HEK293 (cell line): ENCODE measurements at regions not wholly inside any gene's neighbourhood (a gene's known extent, or its start where the extent isn't known, plus 50 kb on each side); places are given as distances from the start of the nearest gene placed in this dataset.

Source experiments
- CTCF ChIA-PET: fragments of 350-600 bp; formaldehyde crosslinking; extraction: SDS; loops from one replicate; lab custom pipeline; 2021; ENCODE audit warnings: antibody characterized with exemption; lab: Yijun Ruan, JAX
- POLR2A ChIA-PET: fragments of 300-600 bp; formaldehyde crosslinking; extraction: SDS; loops from one replicate; lab custom pipeline; 2020; ENCODE audit warnings: antibody characterized with exemption, inconsistent platforms; lab: Yijun Ruan, JAX
- H3K27ac ChIP-seq: fragments of 200-500 bp; sonication (Bioruptor generic); 2 replicates; pipeline ENCODE4 v1.5.1; 2014; ENCODE audit warnings: low read depth, low read length, control low read depth, inconsistent platforms; ENCODE audit errors: extremely low read depth
- H3K36me3 ChIP-seq, 2 experiments: fragments of 200-500 bp in 1 of 2; sonication (Bioruptor generic) in 1 of 2; 1 replicate in 1 of 2; 2 replicates in 1 of 2; pipeline ENCODE4 v1.5.1; 2014 to 2017; ENCODE audit warnings: inconsistent platforms in 2 of 2, low read length in 2 of 2; ENCODE audit not compliant: control insufficient read depth in 2 of 2, insufficient read depth in 1 of 2
- H3K4me1 ChIP-seq: fragments of 200-500 bp; sonication (Bioruptor generic); 2 replicates; pipeline ENCODE4 v1.5.1; 2014; ENCODE audit warnings: mild to moderate bottlenecking, low read length, inconsistent platforms; ENCODE audit not compliant: control insufficient read depth, insufficient read depth
- H3K4me3 ChIP-seq: 2 replicates; pipeline ENCODE4 v1.5.1; 2011; ENCODE audit warnings: low read depth, mild to moderate bottlenecking, control low read depth, low read length, moderate library complexity
- H3K9me3 ChIP-seq: fragments of 200-500 bp; sonication (Bioruptor generic); 2 replicates; pipeline ENCODE4 v1.5.1; 2014; ENCODE audit warnings: low read depth, low read length, inconsistent platforms; ENCODE audit not compliant: control insufficient read depth, insufficient read depth
- HOXC10 ChIP-seq: sonication (generic); formaldehyde crosslinking; IDR thresholded peaks from 2 replicates; pipeline ENCODE4 v1.8.1; 2023; ENCODE audit warnings: mild to moderate bottlenecking, missing genetic modification reagents
- HOXD13 ChIP-seq: sonication (generic); formaldehyde crosslinking; IDR thresholded peaks from 2 replicates; pipeline ENCODE4 v1.8.0; 2022; ENCODE audit warnings: missing genetic modification reagents, borderline replicate concordance
- KLF10 ChIP-seq: fragments of 450-650 bp; IDR thresholded peaks from 2 replicates; pipeline ENCODE4 v1.5.1; 2018; ENCODE audit warnings: missing biosample characterization, mild to moderate bottlenecking, missing genetic modification characterization
- OVOL3 ChIP-seq: fragments of 450-650 bp; formaldehyde crosslinking; IDR thresholded peaks from 2 replicates; pipeline ENCODE4 v1.5.1; 2016; ENCODE audit warnings: missing biosample characterization, missing genetic modification characterization
- SP3 ChIP-seq: fragments of 450-650 bp; formaldehyde crosslinking; IDR thresholded peaks from 2 replicates; pipeline ENCODE4 v1.5.1; 2016; ENCODE audit warnings: missing biosample characterization, missing genetic modification characterization
- YY2 ChIP-seq: fragments of 450-650 bp; formaldehyde crosslinking; IDR thresholded peaks from 2 replicates; pipeline ENCODE4 v1.5.1; 2016; ENCODE audit warnings: missing biosample characterization, missing genetic modification characterization
- ZBTB20 ChIP-seq: fragments of 450-650 bp; formaldehyde crosslinking; IDR thresholded peaks from 2 replicates; pipeline ENCODE4 v1.5.1; 2016; ENCODE audit warnings: missing biosample characterization, missing genetic modification characterization
- ZFHX2 ChIP-seq: fragments of 450-650 bp; formaldehyde crosslinking; conservative IDR thresholded peaks from 2 replicates; pipeline ENCODE4 v1.5.1; 2016; ENCODE audit warnings: missing biosample characterization, missing genetic modification characterization
- ZFP41 ChIP-seq: fragments of 450-650 bp; formaldehyde crosslinking; IDR thresholded peaks from 2 replicates; pipeline ENCODE4 v1.5.1; 2016; ENCODE audit warnings: missing biosample characterization, missing genetic modification characterization, borderline replicate concordance
- ZNF146 ChIP-seq: fragments of 450-650 bp; formaldehyde crosslinking; IDR thresholded peaks from 2 replicates; pipeline ENCODE4 v1.5.1; 2016; ENCODE audit warnings: missing biosample characterization, missing genetic modification characterization
- ZNF433 ChIP-seq: fragments of 450-650 bp; formaldehyde crosslinking; IDR thresholded peaks from 2 replicates; pipeline ENCODE4 v1.5.1; 2016; ENCODE audit warnings: missing biosample characterization, missing genetic modification characterization, low read depth
- ZNF596 ChIP-seq: fragments of 450-650 bp; IDR thresholded peaks from 2 replicates; pipeline ENCODE4 v1.5.0; 2018; ENCODE audit warnings: missing biosample characterization, mild to moderate bottlenecking, missing genetic modification characterization, moderate library complexity
- ZNF654 ChIP-seq: fragments of 450-650 bp; formaldehyde crosslinking; IDR thresholded peaks from 2 replicates; pipeline ENCODE4 v1.5.1; 2016; ENCODE audit warnings: low read depth, missing biosample characterization, missing genetic modification characterization
- ZNF701 ChIP-seq: fragments of 450-650 bp; formaldehyde crosslinking; IDR thresholded peaks from 2 replicates; pipeline ENCODE4 v1.5.1; 2016; ENCODE audit warnings: missing biosample characterization, missing genetic modification characterization
- ZNF707 ChIP-seq: fragments of 450-650 bp; formaldehyde crosslinking; IDR thresholded peaks from 2 replicates; pipeline ENCODE4 v1.5.1; 2016; ENCODE audit warnings: missing biosample characterization, missing genetic modification characterization
- ZNF791 ChIP-seq: fragments of 450-650 bp; formaldehyde crosslinking; IDR thresholded peaks from 2 replicates; pipeline ENCODE4 v1.5.1; 2016; ENCODE audit warnings: missing biosample characterization, missing genetic modification characterization
- ZNF792 ChIP-seq: fragments of 450-650 bp; formaldehyde crosslinking; IDR thresholded peaks from 2 replicates; pipeline ENCODE4 v1.5.1; 2016; ENCODE audit warnings: missing biosample characterization, missing genetic modification characterization
- ZNF843 ChIP-seq: fragments of 450-650 bp; formaldehyde crosslinking; IDR thresholded peaks from 2 replicates; pipeline ENCODE4 v1.5.1; 2016; ENCODE audit warnings: missing biosample characterization, missing genetic modification characterization
- TF ChIP-seq, protein P1 (sequence below): fragments of 450-650 bp; formaldehyde crosslinking; IDR thresholded peaks from 2 replicates; pipeline ENCODE4 v1.5.1; 2017; ENCODE audit warnings: missing biosample characterization, missing genetic modification characterization
- TF ChIP-seq, protein P2 (sequence below): fragments of 450-650 bp; formaldehyde crosslinking; IDR thresholded peaks from 2 replicates; pipeline ENCODE4 v1.5.1; 2016; ENCODE audit warnings: missing biosample characterization, missing genetic modification characterization
- TF ChIP-seq, protein P3 (sequence below): fragments of 450-650 bp; formaldehyde crosslinking; IDR thresholded peaks from 2 replicates; pipeline ENCODE4 v1.5.1; 2016; ENCODE audit warnings: missing biosample characterization, missing genetic modification characterization
- TF ChIP-seq, protein P4 (sequence below): fragments of 450-650 bp; formaldehyde crosslinking; IDR thresholded peaks from 2 replicates; pipeline ENCODE4 v1.5.1; 2016; ENCODE audit warnings: missing biosample characterization, missing genetic modification characterization
- TF ChIP-seq, protein P5 (sequence below): fragments of 450-650 bp; IDR thresholded peaks from 2 replicates; pipeline ENCODE4 v1.5.1; 2018; ENCODE audit warnings: missing biosample characterization, mild to moderate bottlenecking, missing genetic modification characterization

DNA sequence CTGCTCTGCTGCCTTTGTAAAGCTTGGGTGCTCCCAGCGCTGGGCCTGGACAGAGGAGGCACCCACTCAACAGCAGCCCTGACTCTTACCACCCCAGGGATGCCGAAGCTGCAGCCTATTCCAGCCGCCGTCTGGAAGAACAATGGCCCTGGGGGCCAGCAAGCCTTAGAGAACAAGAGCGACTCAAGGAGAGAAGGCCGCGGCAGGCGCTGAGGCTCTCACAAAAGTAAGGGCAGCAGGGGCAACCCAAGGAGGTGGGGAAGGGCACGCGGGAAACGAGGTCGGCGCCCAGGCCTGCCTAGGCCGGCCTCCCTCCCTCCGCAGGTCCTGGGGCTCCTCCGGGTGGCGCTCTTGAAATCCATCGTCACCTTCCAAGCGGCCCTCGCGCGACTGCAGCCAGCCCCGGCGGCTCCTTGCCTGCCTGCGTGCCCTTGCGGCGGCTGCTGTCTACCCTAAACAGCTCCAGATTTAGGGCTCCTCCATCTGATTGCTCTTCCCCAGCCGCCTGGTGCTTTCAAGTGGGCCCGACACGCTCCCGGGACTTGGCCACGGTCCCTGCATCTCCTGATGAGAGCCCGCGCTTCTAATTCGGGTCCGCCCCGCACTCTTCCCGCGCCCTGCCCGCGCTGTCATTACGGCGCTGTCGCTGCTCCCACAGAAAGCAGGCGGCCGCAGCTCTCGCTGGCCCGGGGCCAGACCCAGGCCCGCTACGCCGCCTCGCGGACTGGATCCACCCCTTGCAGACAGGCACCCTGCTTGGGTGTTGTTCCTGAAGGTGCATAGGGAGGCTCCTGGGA lies 213.3 kb downstream of the SEMA6A start:
- POLR2A ChIA-PET, result no interaction called here
- H3K36me3 ChIP-seq, result no peaks in the 10 kb centered on the region
- no peak overlapping the region for H3K27ac ChIP-seq
- CTCF ChIA-PET, result no interaction called here
- H3K4me3 ChIP-seq, result no peak overlapping the region
- no peaks in the 10 kb centered on the region for H3K9me3 ChIP-seq
- no peaks in the 10 kb centered on the region for H3K4me1 ChIP-seq
- TF ChIP-seq, protein P1, sequence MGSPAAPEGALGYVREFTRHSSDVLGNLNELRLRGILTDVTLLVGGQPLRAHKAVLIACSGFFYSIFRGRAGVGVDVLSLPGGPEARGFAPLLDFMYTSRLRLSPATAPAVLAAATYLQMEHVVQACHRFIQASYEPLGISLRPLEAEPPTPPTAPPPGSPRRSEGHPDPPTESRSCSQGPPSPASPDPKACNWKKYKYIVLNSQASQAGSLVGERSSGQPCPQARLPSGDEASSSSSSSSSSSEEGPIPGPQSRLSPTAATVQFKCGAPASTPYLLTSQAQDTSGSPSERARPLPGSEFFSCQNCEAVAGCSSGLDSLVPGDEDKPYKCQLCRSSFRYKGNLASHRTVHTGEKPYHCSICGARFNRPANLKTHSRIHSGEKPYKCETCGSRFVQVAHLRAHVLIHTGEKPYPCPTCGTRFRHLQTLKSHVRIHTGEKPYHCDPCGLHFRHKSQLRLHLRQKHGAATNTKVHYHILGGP (tag by site-specific recombination), result no peak
- TF ChIP-seq ZNF792 (tag by site-specific recombination) (no peak), HOXD13 (CRISPR knock-in tag) (no peak), SP3 (tag by site-specific recombination) (no peak), ZNF146 (no peak), ZNF701 (tag by site-specific recombination) (no peak), ZNF433 (tag by site-specific recombination) (no peak), HOXC10 (no peak), ZNF596 (tag by site-specific recombination) (no peak), ZNF654 (tag by site-specific recombination) (no peak)
- TF ChIP-seq, protein P2, sequence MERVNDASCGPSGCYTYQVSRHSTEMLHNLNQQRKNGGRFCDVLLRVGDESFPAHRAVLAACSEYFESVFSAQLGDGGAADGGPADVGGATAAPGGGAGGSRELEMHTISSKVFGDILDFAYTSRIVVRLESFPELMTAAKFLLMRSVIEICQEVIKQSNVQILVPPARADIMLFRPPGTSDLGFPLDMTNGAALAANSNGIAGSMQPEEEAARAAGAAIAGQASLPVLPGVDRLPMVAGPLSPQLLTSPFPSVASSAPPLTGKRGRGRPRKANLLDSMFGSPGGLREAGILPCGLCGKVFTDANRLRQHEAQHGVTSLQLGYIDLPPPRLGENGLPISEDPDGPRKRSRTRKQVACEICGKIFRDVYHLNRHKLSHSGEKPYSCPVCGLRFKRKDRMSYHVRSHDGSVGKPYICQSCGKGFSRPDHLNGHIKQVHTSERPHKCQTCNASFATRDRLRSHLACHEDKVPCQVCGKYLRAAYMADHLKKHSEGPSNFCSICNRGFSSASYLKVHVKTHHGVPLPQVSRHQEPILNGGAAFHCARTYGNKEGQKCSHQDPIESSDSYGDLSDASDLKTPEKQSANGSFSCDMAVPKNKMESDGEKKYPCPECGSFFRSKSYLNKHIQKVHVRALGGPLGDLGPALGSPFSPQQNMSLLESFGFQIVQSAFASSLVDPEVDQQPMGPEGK (tag by site-specific recombination), result no peak

DNA sequence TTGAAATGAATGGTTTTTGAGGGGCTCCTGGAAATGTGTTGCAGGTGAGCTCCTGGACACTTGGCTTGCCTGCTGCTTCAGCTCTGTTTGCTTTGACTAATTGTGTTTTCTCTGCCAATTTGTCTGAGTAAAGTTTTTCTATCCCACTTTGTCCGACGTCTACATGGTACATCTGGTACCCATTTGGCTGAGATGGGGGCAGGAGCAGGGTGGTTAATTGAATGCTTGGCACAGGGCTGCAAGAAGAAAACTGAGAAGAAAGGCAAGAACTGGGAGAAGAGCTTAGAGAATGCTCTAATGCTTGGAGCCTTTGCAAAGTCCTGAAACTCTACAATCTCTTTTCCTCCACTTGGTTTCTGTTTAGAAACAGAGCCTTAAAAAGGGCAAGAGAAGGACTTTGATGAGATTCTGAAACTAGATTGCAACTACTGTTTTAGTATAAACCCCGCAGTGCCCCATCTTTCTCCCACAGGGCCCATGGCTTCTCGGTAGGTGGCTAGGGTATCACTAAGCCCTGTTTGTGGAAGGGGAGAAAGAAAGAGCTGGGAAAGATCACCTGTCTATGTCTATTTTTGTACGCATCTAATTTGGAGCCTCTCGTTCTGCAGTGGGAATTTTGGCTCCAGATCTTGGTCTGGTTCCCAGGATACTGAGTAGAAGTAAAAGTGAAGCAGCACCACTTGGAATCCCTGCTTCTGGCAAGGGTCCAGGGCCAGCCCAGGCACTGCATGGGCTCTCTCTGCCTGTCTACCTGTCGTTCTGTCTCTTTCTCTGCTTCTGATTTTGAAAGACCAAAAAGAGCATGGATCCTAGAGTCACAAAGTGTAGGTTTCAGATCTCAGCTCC lies 214.4 kb downstream of the SEMA6A start:
- H3K27ac ChIP-seq, result no peak overlapping the region
- ChIA-PET CTCF (no interaction called here), POLR2A (no interaction called here)
- no peaks in the 10 kb centered on the region for H3K4me1 ChIP-seq
- no peak overlapping the region for H3K4me3 ChIP-seq
- H3K36me3 ChIP-seq, result no peaks in the 10 kb centered on the region
- H3K9me3 ChIP-seq, result no peaks in the 10 kb centered on the region
- TF ChIP-seq ZFP41 (no peak), OVOL3 (no peak), ZBTB20 (tag by site-specific recombination) (no peak), ZNF791 (no peak), ZNF843 (tag by site-specific recombination) (no peak), YY2 (no peak), ZFHX2 (tag by site-specific recombination) (no peak), ZNF707 (no peak), KLF10 (tag by site-specific recombination) (no peak)
- TF ChIP-seq, protein P3, sequence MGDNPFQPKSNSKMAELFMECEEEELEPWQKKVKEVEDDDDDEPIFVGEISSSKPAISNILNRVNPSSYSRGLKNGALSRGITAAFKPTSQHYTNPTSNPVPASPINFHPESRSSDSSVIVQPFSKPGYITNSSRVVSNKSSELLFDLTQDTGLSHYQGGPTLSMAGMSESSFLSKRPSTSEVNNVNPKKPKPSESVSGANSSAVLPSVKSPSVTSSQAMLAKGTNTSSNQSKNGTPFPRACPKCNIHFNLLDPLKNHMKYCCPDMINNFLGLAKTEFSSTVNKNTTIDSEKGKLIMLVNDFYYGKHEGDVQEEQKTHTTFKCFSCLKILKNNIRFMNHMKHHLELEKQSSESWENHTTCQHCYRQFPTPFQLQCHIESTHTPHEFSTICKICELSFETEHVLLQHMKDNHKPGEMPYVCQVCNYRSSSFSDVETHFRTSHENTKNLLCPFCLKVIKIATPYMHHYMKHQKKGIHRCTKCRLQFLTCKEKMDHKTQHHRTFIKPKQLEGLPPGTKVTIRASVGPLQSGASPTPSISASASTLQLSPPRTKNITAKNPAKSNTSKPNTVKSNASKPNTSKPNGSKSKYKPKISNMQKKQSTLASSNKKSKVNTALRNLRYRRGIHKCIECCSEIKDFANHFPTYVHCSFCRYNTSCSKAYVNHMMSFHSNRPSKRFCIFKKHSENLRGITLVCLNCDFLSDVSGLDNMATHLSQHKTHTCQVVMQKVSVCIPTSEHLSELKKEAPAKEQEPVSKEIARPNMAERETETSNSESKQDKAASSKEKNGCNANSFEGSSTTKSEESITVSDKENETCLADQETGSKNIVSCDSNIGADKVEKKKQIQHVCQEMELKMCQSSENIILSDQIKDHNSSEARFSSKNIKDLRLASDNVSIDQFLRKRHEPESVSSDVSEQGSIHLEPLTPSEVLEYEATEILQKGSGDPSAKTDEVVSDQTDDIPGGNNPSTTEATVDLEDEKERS (tag by site-specific recombination), result no peak
- TF ChIP-seq, protein P4, sequence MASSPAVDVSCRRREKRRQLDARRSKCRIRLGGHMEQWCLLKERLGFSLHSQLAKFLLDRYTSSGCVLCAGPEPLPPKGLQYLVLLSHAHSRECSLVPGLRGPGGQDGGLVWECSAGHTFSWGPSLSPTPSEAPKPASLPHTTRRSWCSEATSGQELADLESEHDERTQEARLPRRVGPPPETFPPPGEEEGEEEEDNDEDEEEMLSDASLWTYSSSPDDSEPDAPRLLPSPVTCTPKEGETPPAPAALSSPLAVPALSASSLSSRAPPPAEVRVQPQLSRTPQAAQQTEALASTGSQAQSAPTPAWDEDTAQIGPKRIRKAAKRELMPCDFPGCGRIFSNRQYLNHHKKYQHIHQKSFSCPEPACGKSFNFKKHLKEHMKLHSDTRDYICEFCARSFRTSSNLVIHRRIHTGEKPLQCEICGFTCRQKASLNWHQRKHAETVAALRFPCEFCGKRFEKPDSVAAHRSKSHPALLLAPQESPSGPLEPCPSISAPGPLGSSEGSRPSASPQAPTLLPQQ, result no peak
- TF ChIP-seq, protein P5, sequence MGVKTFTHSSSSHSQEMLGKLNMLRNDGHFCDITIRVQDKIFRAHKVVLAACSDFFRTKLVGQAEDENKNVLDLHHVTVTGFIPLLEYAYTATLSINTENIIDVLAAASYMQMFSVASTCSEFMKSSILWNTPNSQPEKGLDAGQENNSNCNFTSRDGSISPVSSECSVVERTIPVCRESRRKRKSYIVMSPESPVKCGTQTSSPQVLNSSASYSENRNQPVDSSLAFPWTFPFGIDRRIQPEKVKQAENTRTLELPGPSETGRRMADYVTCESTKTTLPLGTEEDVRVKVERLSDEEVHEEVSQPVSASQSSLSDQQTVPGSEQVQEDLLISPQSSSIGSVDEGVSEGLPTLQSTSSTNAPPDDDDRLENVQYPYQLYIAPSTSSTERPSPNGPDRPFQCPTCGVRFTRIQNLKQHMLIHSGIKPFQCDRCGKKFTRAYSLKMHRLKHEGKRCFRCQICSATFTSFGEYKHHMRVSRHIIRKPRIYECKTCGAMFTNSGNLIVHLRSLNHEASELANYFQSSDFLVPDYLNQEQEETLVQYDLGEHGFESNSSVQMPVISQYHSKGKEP, result no peak
